SK-N-SH (cell line): ENCODE measurements at regions not wholly inside any gene's neighbourhood (a gene's known extent, or its start where the extent isn't known, plus 50 kb on each side); places are given as distances from the start of the nearest gene placed in this dataset.

Source experiments
- CHD2 ChIP-seq: fragments of 150-350 bp; IDR thresholded peaks from 2 replicates; pipeline ENCODE4 v1.6.1; 2018; ENCODE audit warnings: low read length; ENCODE audit not compliant: partially characterized antibody
- CTCF ChIP-seq: fragments of 200-600 bp; sonication (generic); IDR thresholded peaks from 2 replicates; pipeline ENCODE4 v1.6.1; 2017; ENCODE audit warnings: antibody characterized with exemption, mild to moderate bottlenecking, moderate library complexity
- EP300 ChIP-seq, 2 experiments: IDR thresholded peaks; 2 replicates each; pipeline versions ENCODE4 v1.4.0 to v1.6.1; 2012; ENCODE audit warnings: borderline replicate concordance in 1 of 2, low read depth in 1 of 2, low read length in 1 of 2
- EZH2phosphoT487 ChIP-seq: fragments of 200-600 bp; sonication (generic); IDR thresholded peaks from 2 replicates; pipeline ENCODE4 v1.6.1; 2017; ENCODE audit warnings: low read depth, mixed run types, mild to moderate bottlenecking, antibody characterized with exemption, moderate library complexity, borderline replicate concordance
- GATA2 ChIP-seq: sonication (generic); formaldehyde crosslinking; IDR thresholded peaks from 2 replicates; pipeline ENCODE4 v1.5.0; 2020; ENCODE audit warnings: mild to moderate bottlenecking, missing genetic modification reagents
- MAX ChIP-seq: IDR thresholded peaks from 2 replicates; pipeline ENCODE4 v1.4.0; 2012; ENCODE audit warnings: low read depth
- POLR2AphosphoS5 ChIP-seq: IDR thresholded peaks from 2 replicates; pipeline ENCODE4 v1.6.1; 2012; ENCODE audit warnings: low read depth, low read length
- RAD21 ChIP-seq: IDR thresholded peaks from 2 replicates; pipeline ENCODE4 v1.6.1; 2012; ENCODE audit warnings: mild to moderate bottlenecking, low read length
- TAF1 ChIP-seq: IDR thresholded peaks from 2 replicates; pipeline ENCODE4 v1.6.1; 2012; ENCODE audit warnings: low read depth, mild to moderate bottlenecking, low read length, moderate library complexity, borderline replicate concordance
- TEAD4 ChIP-seq: IDR thresholded peaks from 2 replicates; pipeline ENCODE4 v1.4.0; 2012; ENCODE audit warnings: mild to moderate bottlenecking, borderline replicate concordance; ENCODE audit not compliant: insufficient read depth
- USF2 ChIP-seq: fragments of 150-350 bp; IDR thresholded peaks from 2 replicates; pipeline ENCODE4 v1.6.1; 2017; ENCODE audit warnings: antibody characterized with exemption, low read length, low read depth, borderline replicate concordance
- YY1 ChIP-seq: IDR thresholded peaks from 2 replicates; pipeline ENCODE4 v1.4.0; 2012; ENCODE audit warnings: low read depth, mild to moderate bottlenecking
- ZBTB33 ChIP-seq: IDR thresholded peaks from 2 replicates; pipeline ENCODE4 v1.4.0; 2012; ENCODE audit warnings: low read depth, borderline replicate concordance

GRCh38 chr7:79615466-79615865 is 162.0 kb upstream of the MAGI2 start:
- TF ChIP-seq CTCF (no peak), TEAD4 (no peak), POLR2AphosphoS5 (no peak), CHD2 (no peak), EP300 (IDR thresholded peaks at IDR 0.05; ENCODE audit: borderline replicate concordance in 1 of 2, low read depth in 1 of 2, low read length in 1 of 2) (peak; percentile 11 to 51; a peak in 1 of 4 replicates), EZH2phosphoT487 (no peak), GATA2 (CRISPR knock-in tag) (no peak), TAF1 (no peak), USF2 (no peak), MAX (no peak), ZBTB33 (no peak), RAD21 (no peak), YY1 (no peak)
